ENCODE measurements at regions not wholly inside any gene's neighbourhood (a gene's known extent, or its start where the extent isn't known, plus 50 kb on each side); places are given as distances from the start of the nearest gene placed in this dataset.
A peak's percentile ranks its signal among the peaks of the same experiment; 100 is the strongest.

- DNase-seq (ENCODE audit: low spot score), result no peak
Measured at GRCh38 chr1:83725735-83726360, 273.1 kb downstream of the TTLL7 start.

DNA sequence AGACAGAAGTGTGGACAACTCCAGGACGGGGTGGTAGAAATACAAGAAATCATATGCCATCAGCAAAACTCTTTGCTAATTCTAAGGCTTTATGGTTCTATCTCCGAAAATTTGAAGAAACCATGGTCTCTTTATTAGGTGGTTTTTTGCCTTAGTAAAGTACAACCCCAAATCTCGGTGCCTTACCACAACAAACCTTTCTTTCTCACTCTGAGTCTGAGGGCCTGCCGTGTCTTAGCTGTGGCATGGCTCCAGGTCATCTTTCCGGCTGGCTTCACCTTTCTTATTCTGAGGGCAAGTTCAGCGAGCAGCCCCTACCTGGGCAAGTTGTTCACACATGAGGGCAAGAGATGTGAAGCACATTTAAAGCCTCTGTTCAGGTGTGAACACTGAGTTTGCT is 280.6 kb downstream of the TTLL7 start:
- no peak for DNase-seq (ENCODE audit: low spot score)

DNA sequence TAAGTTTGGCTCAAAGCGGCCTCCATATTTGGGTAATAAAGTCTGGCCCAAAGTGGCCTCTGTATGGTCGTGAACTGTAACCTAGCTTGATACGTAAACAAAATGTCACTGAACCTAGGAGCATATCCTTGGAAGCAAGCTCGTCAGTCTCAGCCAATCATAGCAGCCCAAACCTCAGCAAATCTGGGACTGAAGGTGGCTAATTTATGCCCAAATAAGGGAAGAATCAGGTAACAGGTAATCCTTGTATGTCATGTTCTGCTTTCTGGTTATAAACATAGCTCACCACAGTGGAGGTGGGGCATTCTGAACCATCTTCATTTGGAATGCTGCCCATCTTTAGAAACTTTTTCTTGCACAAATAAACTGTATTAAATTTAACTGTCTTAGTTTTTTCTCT is 281.1 kb downstream of the TTLL7 start:
- DNase-seq (ENCODE audit: low spot score), result no peak

DNA sequence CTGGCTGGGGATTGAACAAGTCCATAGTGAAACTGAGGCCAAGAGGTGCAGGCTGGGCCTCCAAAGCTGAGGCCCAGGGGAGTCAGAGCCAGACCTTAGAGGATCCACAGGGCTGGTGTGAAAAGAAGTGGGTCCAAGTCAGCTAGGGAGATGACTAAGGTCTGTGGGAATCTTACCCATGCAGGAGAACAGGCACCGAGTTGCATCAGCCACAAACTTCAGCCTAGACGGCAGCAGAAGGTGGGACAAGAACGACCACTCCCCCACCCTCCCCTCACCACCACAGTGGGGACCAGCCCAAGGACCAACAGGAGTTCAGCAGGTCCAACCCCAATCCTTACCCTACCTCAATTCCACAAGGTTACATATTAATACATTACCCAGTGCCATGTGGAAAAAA is 282.3 kb downstream of the TTLL7 start:
- no peak for DNase-seq (ENCODE audit: low spot score)

GRCh38 chr1:83715550-83715949 is 283.4 kb downstream of the TTLL7 start:
- DNase-seq (ENCODE audit: low spot score), result no peak

DNA sequence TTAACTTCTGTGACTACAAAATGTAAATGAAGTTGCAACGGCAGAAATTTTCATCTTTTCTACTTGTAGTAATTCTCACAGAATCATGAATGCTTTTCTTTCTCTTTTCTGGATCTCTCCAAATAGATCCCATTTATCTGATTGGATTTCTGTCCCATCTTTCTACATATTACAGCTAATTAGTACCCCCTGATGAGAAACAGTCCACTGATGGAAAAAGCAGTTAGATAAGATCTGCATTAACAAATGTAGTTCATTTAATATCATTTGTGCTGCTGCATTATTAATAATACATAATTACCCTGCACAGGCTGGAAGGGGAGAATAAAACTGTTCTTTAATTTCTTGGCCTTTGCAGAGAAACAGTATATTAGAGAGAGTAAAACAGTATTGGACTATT is 289.3 kb downstream of the TTLL7 start:
- DNase-seq (ENCODE audit: low spot score), result no peak

GRCh38 chr1:83706354-83706938 is 292.5 kb downstream of the TTLL7 start:
- DNase-seq (ENCODE audit: low spot score), result no peak

GRCh38 chr1:83705091-83705490 is 293.8 kb downstream of the TTLL7 start:
- DNase-seq (ENCODE audit: low spot score), result no peak

DNA sequence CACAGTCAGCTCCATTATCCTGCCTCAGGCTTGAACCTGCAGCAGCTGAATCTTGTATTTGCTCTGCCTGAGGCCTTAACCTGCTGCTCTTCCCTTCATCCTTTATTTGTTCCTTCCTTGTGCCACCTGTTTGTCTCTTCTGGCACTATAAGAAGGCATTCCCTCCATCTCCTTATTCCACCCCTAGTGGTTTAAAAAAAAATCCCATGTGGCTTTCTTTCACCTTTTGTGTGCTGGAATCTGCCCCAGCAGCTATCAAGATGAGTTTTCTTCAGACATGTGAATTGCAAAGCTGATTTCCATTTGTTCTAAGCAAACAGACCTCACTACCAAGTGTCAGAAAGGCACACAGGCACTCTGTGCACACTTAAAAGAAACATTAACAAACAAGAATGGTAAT is 294.6 kb downstream of the TTLL7 start:
- DNase-seq (ENCODE audit: low spot score), result no peak

GRCh38 chr1:83702356-83702755 is 296.6 kb downstream of the TTLL7 start:
- no peak for DNase-seq (ENCODE audit: low spot score)

- no peak for DNase-seq (ENCODE audit: low spot score)
Measured at GRCh38 chr1:83701355-83701754, 297.6 kb downstream of the TTLL7 start.

GRCh38 chr1:83698644-83699043 is 300.3 kb downstream of the TTLL7 start:
- no peak for DNase-seq (ENCODE audit: low spot score)

- DNase-seq (ENCODE audit: low spot score), result no peak
Measured at GRCh38 chr1:83697961-83698360, 301.0 kb downstream of the TTLL7 start.

GRCh38 chr1:83697220-83697619 is 301.7 kb downstream of the TTLL7 start:
- no peak for DNase-seq (ENCODE audit: low spot score)

GRCh38 chr1:83694449-83694848 is 304.5 kb downstream of the TTLL7 start:
- no peak for DNase-seq (ENCODE audit: low spot score)

GRCh38 chr1:83693427-83694126 is 305.4 kb downstream of the TTLL7 start:
- DNase-seq (ENCODE audit: low spot score), result peak; percentile 7

DNA sequence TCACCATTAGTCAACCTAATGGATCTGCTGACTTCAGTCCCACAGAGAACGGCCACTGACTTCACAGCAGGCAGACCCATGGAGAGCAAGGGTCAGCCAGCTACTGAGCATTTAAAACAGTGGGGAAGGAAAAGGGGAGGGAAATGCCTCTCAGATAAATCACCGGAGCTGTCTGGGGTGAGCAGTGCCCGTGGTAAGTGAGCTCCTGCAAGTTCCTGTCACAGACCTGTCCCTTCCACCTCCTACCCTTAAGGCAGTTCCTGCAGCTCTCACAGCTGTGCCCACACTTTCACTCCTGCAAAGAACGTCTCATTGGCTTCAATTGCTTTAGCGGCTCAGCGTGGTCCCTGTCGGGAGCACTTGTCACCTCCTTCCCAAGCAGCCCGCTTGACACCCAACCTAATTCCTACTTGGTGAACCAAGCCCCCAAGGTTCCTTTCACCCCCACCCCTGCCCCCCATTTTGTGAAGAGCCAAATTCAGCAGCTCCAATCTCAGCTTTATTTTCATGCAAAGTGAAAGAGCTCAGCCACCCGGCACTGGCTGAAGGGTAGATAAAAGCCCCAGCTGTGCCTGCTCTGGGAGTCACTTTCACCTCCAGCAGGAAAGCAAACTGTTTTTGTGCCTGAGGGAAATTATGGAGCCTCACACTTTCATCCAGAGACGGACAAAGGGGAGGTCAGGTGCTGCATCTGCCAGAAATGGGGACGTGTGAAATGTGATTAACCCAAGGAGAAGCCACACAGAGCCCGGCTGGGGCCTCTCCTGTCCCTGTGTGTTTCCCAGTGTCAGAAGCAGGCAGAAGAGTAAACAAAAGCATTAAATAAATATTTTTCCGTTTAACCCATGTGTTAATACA is 306.2 kb downstream of the TTLL7 start:
- DNase-seq (ENCODE audit: low spot score), result peak; percentile 22

- DNase-seq (ENCODE audit: low spot score), result no peak
Measured at GRCh38 chr1:83691953-83692500, 306.9 kb downstream of the TTLL7 start.

DNA sequence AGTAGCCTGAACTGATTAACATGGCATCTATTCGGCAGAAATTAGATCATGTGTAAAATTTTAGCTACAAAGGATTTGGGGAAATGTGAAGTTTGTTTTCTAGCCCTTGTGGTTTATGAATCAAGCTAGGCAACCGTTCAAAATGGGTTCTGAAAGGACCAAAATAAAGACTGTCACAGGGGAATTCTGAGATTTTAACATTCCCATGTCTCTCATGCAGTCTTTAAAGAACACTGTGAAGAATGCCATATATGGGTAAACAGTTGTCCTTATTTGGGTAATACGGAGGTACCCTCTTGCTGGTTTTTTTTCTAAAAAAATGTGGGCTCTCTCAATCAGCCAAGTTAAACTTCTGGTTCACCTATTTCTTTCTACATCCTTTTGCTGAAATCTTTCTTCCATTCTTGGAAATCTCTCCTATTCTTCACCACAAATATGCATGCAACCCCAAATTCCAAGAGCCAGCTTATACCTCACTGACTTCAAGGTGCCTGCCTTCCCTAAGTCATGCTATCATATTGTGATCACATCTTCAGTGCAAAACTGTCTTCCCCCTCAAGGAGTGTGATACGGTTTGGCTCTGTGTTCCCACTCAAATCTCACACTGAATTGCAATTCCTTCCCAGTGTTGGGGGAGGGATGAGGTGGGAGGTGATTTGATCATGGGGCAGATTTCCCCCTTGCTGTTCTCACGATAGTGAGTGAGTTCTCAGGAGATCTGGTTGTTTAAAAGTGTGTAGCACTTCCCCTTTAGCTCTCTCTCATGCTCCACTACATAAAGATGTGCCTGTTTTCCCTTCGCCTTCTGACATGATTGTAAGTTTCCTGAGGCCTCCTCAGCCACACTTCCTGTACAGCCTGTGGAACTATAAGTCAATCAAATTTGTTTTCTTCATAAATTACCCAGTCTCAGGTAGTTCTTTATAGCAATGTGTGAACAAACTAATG is 308.7 kb downstream of the TTLL7 start:
- no peak for DNase-seq (ENCODE audit: low spot score)

GRCh38 chr1:83682132-83682531 is 316.8 kb downstream of the TTLL7 start:
- no peak for DNase-seq (ENCODE audit: low spot score)

GRCh38 chr1:83676106-83676505 is 322.8 kb downstream of the TTLL7 start:
- peak; percentile 38 for DNase-seq (ENCODE audit: low spot score)

All from kidney capillary endothelial cell (primary cell).